CD14-positive monocyte (primary cell): ENCODE measurements at regions not wholly inside any gene's neighbourhood (a gene's known extent, or its start where the extent isn't known, plus 50 kb on each side); places are given as distances from the start of the nearest gene placed in this dataset.

Experiments
- DNase-seq, 3 donors: peaks; one replicate each; pipeline ENCODE4 v3.0.0-alpha.2; 2011 to 2022
- H2AFZ ChIP-seq: 2 replicates; pipeline ENCODE4 v1.6.0; 2012; ENCODE audit warnings: mild to moderate bottlenecking, low read depth, low read length, inconsistent platforms; ENCODE audit not compliant: insufficient read depth, poor library complexity, severe bottlenecking
- H3K27ac ChIP-seq, 2 donors: 1 replicate in 1 of 2; 2 replicates in 1 of 2; pipeline ENCODE4 v1.5.1; 2012 to 2013; ENCODE audit warnings: low read length in 2 of 2, control low read depth in 1 of 2, inconsistent platforms in 1 of 2, low read depth in 1 of 2, mild to moderate bottlenecking in 1 of 2
- H3K27me3 ChIP-seq, 2 donors: one replicate each; pipeline versions ENCODE4 v1.6.0 to v1.6.1; 2011 to 2013; ENCODE audit warnings: low read length in 2 of 2; ENCODE audit not compliant: control insufficient read depth in 2 of 2, insufficient read depth in 2 of 2
- H3K36me3 ChIP-seq, 2 donors: replicated peaks in 1 of 2; 1 replicate in 1 of 2; 2 replicates in 1 of 2; pipeline versions ENCODE4 v1.5.1 to v1.6.1; 2012 to 2013; ENCODE audit warnings: low read length in 2 of 2, control low read depth in 1 of 2, inconsistent platforms in 1 of 2, mild to moderate bottlenecking in 1 of 2; ENCODE audit not compliant: insufficient read depth in 2 of 2, control insufficient read depth in 1 of 2
- H3K4me1 ChIP-seq, 2 donors: 1 replicate in 1 of 2; 2 replicates in 1 of 2; pipeline versions ENCODE4 v1.5.1 to v1.6.1; 2012 to 2013; ENCODE audit warnings: low read length in 2 of 2, control low read depth in 1 of 2, inconsistent platforms in 1 of 2, mild to moderate bottlenecking in 1 of 2, moderate library complexity in 1 of 2; ENCODE audit not compliant: insufficient read depth in 2 of 2, control insufficient read depth in 1 of 2
- H3K4me2 ChIP-seq: replicated peaks from 2 replicates; pipeline ENCODE3; 2012; ENCODE audit warnings: low read length, moderate library complexity, mild to moderate bottlenecking; ENCODE audit not compliant: poor library complexity, severe bottlenecking; ENCODE audit errors: extremely low read depth
- H3K4me3 ChIP-seq, 3 experiments: fragments of 200-600 bp in 1 of 3; sonication (generic) in 1 of 3; replicated peaks in 1 of 3; 1 replicate in 2 of 3; 2 replicates in 1 of 3; pipeline ENCODE4 v1.5.1; 2011 to 2013; ENCODE audit warnings: low read length in 3 of 3, mild to moderate bottlenecking in 3 of 3, control low read depth in 2 of 3, low read depth in 2 of 3, inconsistent platforms in 1 of 3, moderate library complexity in 1 of 3
- H3K79me2 ChIP-seq: 2 replicates; pipeline ENCODE4 v1.6.0; 2012; ENCODE audit warnings: mild to moderate bottlenecking, control low read depth, inconsistent platforms, low read length, moderate library complexity; ENCODE audit not compliant: insufficient read depth
- H3K9ac ChIP-seq: 2 replicates; pipeline ENCODE4 v1.6.0; 2017; ENCODE audit warnings: low read length, mild to moderate bottlenecking; ENCODE audit not compliant: insufficient read depth, poor library complexity, severe bottlenecking
- H3K9me3 ChIP-seq, 2 donors: replicated peaks in 1 of 2; 1 replicate in 1 of 2; 2 replicates in 1 of 2; pipeline versions ENCODE4 v1.5.1 to v1.6.1; 2012 to 2013; ENCODE audit warnings: low read length in 2 of 2, control low read depth in 1 of 2; ENCODE audit not compliant: control insufficient read depth in 1 of 2, insufficient read depth in 1 of 2
- H4K20me1 ChIP-seq: 2 replicates; pipeline ENCODE4 v1.6.0; 2012; ENCODE audit warnings: mild to moderate bottlenecking, low read length, control low read depth, moderate library complexity; ENCODE audit not compliant: insufficient read depth
- H3K27ac Mint-ChIP-seq, 7 donors: one replicate each; pipeline ENCODE4 v1.8.0; 2020; ENCODE audit warnings: mild to moderate bottlenecking in 7 of 7, mixed read lengths in 7 of 7, moderate library complexity in 6 of 7, inconsistent platforms in 2 of 7
- H3K27me3 Mint-ChIP-seq, 3 donors: one replicate each; pipeline ENCODE4 v1.8.0; 2021 to 2022; ENCODE audit warnings: low read depth in 3 of 3, mild to moderate bottlenecking in 3 of 3, mixed read lengths in 3 of 3, moderate library complexity in 3 of 3, inconsistent platforms in 1 of 3
- H3K36me3 Mint-ChIP-seq, 2 donors: one replicate each; pipeline ENCODE4 v1.8.0; 2020; ENCODE audit warnings: mixed read lengths in 2 of 2, inconsistent platforms in 1 of 2, mild to moderate bottlenecking in 1 of 2
- H3K4me1 Mint-ChIP-seq: one replicate; pipeline ENCODE4 v1.8.0; 2020; ENCODE audit warnings: mild to moderate bottlenecking, mixed read lengths
- H3K4me3 Mint-ChIP-seq, 2 donors: one replicate each; pipeline ENCODE4 v1.8.0; 2020; ENCODE audit warnings: mild to moderate bottlenecking in 2 of 2, mixed read lengths in 2 of 2, moderate library complexity in 1 of 2
- H3K9me3 Mint-ChIP-seq, 7 donors: one replicate each; pipeline ENCODE4 v1.8.0; 2020 to 2022; ENCODE audit warnings: mixed read lengths in 7 of 7, mild to moderate bottlenecking in 6 of 7, moderate library complexity in 6 of 7, inconsistent platforms in 2 of 7
- CTCF ChIP-seq: fragments of 200-600 bp; IDR thresholded peaks from one replicate; pipeline ENCODE4 v1.8.0; 2022; ENCODE audit warnings: antibody characterized with exemption, mild to moderate bottlenecking
- WGBS: methylation state at CpG from one replicate; pipeline ENCODE4 v1.1.5; 2013; ENCODE audit warnings: missing lambda C conversion rate; ENCODE audit not compliant: insufficient coverage; 5-methylcytosine and 5-hydroxymethylcytosine counted together
- intact Hi-C, 2 donors: fragments of 100-400 bp; cut with micrococcal nuclease; formaldehyde crosslinking; loops; one replicate each; pipeline versions ENCODE4 v1.15.0 to v1.15.1; 2023

GRCh38 chr11:109043315-109043714 is 378.4 kb downstream of the DDX10 start:
- H3K27me3 ChIP-seq = no peaks in the 10 kb centered on the region
- intact Hi-C loops = no loop called here
- H2AFZ ChIP-seq = no peak overlapping the region
- H3K9me3 Mint-ChIP-seq = peaks cover 0 to 12% (median 1%) of the 10 kb centered on the region in 7 donors
- no peaks in the 10 kb centered on the region for H3K36me3 Mint-ChIP-seq
- no peaks in the 10 kb centered on the region for H3K9me3 ChIP-seq
- no peaks in the 10 kb centered on the region for H3K4me1 ChIP-seq
- TF ChIP-seq CTCF = no peak
- 82% methylated on average over 2 of the region's 3 CpGs for WGBS
- DNase-seq = no peak
- H3K9ac ChIP-seq = no peak overlapping the region
- no peak overlapping the region for H3K27ac ChIP-seq
- H3K79me2 ChIP-seq = no peaks in the 10 kb centered on the region
- H3K27me3 Mint-ChIP-seq = no peaks in the 10 kb centered on the region
- no peak overlapping the region for H3K4me3 ChIP-seq
- H4K20me1 ChIP-seq = no peaks in the 10 kb centered on the region
- H3K4me2 ChIP-seq = no peak overlapping the region
- H3K4me3 Mint-ChIP-seq = no peak overlapping the region
- no peaks in the 10 kb centered on the region for H3K36me3 ChIP-seq
- no peaks in the 10 kb centered on the region for H3K4me1 Mint-ChIP-seq
- H3K27ac Mint-ChIP-seq = no peak overlapping the region

GRCh38 chr11:109046284-109046992 is 375.6 kb upstream of the C11orf87 start:
- no peak overlapping the region for H2AFZ ChIP-seq
- H3K27ac ChIP-seq = no peak overlapping the region
- H3K27me3 ChIP-seq = no peaks in the 10 kb centered on the region
- H3K9ac ChIP-seq = no peak overlapping the region
- H3K4me3 ChIP-seq = no peak overlapping the region
- Mint-ChIP-seq H3K4me1 (no peaks in the 10 kb centered on the region), H3K27me3 (peaks cover 0 to 1% (median 0%) of the 10 kb centered on the region in 3 donors), H3K27ac (peak overlapping the region in 2 of 7 donors; percentile 8 to 52), H3K4me3 (no peak overlapping the region), H3K36me3 (no peaks in the 10 kb centered on the region), H3K9me3 (peaks cover 0 to 12% (median 4%) of the 10 kb centered on the region in 7 donors)
- H3K79me2 ChIP-seq = no peaks in the 10 kb centered on the region
- H3K4me1 ChIP-seq = no peaks in the 10 kb centered on the region
- intact Hi-C loops = no loop called here
- H3K4me2 ChIP-seq = no peak overlapping the region
- TF ChIP-seq CTCF = no peak
- no peaks in the 10 kb centered on the region for H3K9me3 ChIP-seq
- no peaks in the 10 kb centered on the region for H4K20me1 ChIP-seq
- DNase-seq = no peak
- no peaks in the 10 kb centered on the region for H3K36me3 ChIP-seq
- 67% methylated on average over 3 of the region's 11 CpGs for WGBS
